HG02588 (cell line): ENCODE measurements at regions not wholly inside any gene's neighbourhood (a gene's known extent, or its start where the extent isn't known, plus 50 kb on each side); places are given as distances from the start of the nearest gene placed in this dataset.

ENCODE experiments used
- ATAC-seq: cut with Tn5 transposase; IDR thresholded peaks from one replicate; pipeline ENCODE4 v1.9.1; 2021; ENCODE audit warnings: mild to moderate bottlenecking, moderate library complexity; ENCODE audit not compliant: unreplicated experiment

DNA sequence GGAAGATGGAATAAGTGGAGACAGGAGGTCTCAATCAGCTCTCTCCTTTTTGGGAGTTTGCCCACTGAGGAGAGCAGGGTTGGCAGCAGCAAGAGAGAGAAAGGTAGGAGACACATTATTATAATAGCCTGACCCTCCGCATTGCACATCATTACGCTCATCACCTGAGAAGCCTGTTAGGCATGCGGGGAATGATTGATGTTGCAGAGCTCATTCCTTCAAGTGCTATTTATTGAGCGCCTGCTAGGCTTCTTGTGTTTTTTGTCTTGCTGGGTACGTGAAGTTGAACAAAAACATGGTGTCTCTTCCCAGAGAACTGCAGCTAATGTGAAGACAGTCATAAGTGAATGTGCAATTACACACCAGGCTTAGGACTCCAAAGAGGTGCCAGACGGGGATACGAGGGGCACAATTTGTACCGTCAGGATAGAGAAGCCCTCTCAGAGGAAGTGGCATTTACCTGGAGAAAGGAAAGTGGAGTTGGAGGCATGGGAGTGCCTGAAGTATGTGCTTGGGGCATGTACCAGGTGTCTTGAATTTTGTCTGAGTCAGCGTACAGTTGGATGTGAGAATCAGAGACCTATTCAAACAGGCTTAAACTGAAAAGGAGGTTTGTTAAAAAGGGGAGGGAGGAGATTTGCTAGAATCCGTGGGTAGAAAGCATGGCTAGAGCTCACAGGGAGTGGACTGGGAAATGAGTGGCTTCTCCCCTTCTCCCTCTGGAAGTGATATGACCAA, 90.2 kb upstream of the SOD3 start:
- no peak for ATAC-seq

DNA sequence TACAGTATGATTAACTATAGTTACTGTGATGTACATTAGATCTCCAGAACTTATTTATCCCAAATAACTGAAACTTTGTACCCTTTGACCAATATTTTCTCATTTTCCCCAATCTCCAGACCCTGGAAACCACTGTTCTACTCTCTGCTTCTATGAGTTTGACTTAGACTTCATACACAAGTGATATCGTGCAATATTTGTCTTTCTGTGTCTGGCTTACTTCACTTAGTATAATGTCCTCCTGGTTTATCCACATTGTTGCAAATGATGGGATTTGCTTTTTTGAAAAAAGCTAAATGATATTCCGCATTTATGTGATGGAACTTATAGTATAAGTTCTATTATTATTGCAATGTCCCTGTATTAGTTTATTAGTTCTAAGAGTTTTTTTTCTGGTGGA, 81.8 kb upstream of the SOD3 start:
- ATAC-seq = no peak

DNA sequence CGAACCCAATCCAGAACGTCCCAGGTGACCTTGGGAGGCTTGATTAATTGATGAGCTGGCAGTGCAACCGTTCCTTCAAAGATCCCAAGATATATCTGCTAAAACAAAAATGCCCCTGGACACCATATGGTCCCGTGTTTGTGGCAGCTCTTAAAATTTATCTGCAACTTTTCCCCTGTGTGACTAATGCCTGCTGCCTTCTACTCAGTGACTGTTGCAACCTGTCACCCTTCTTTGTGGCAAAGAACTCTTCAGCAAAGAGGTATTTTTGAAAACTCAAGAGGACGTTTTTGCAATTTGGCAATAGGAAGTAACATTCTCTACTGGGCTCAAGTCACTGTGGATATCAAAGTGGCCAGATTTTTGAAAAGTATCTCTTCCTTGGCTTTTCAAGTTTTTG, 75.8 kb upstream of the SOD3 start:
- no peak for ATAC-seq

DNA sequence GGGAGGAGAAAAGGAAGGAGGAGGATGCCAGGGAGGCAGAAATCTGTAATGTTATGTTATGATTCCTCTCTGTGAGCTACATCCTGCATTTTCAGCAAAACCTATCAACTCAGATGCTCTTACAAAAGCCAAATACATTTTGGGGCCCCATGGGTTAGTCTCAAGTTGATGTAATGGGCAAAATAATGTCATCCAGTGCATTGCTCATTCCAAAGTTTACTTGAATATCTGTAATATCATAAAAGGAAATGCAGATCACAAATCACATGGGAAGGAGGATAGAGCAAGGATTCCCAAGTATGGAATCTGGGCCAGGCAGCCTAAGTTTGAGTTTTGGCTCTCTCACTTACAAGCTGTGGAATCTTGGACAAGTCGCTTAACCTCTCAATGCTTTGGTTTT, 74.9 kb upstream of the SOD3 start:
- no peak for ATAC-seq

DNA sequence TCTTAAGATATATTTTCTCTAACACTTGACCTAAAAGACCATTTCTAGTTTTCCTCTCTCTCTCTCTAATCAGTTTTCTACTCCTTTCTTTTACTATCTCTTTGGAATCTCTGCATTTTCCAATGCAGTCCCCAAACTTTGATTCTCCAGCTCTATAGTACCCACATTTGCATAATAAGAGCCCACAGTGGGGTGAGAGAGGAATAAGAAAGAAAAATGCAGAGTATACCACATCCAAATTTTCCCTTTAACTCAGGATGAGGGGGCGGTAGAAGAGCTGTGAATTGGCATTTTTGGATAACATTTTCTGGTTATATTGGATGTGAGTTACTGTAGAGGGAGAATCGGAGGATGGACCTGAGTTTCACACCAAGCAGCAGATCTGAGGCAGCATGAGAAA, 74.4 kb upstream of the SOD3 start:
- ATAC-seq = no peak

DNA sequence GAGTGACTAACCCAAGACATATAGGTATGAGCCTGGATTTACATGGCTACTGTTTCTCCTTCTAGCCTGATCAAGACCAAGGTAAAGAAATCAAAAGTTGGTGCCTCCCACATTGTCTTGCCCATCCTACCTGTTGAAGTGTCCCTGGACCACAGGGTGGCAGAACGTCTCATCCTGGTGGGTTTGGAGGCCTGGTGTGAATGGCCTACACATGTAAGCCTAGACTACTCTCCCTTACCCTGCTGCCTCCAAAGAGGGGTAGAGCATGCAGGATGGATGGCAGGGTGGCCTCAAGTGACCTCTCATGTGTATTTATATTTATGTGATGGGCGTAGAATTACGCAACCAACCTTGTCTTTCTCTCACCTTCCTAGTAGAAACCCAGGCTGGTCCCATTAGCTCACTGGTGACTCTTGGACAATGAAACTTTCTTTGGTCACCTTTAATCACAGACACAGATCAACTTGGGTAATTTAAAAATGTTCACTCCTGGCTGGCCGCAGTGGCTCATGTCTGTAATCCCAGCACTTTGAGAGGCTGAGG, 73.3 kb upstream of the SOD3 start:
- no peak for ATAC-seq

DNA sequence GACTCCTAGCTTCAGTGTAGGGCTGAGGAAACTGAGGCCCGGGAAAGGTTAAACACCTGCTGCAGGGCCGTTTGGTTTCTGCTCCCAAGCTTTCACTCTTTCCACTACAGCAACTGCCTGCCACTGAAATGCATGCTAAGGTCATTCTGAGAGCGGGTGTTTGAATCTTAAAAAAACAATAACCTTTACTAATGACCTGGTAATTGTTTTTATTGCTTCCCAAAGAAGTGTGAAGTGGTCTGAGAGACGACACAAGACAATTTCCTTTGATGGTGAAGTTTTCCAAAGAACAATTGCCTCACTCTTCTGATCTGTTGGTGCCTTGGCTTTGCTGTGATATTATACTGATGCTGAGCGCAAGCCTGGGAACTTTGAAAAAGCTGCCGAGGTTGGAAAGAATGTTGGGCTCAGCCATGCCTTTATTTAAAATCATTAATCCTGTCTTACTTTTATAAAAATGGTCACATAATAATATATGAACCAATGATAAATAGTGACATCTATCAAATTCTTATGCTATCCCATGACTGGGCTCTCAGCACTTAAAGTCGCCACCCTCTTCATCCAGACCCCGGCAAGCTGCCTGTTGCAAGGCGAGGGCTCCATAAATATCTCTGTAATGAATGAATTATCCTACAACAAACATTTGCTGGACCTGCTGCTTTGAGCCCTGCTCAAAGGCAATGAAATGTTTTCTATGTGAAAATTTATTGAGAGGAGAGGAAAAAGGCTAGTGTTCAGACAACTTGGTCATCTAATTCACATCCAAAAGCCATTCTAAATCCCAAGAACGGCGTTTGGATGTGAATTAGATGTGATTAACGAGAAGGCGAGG, 67.8 kb upstream of the SOD3 start:
- no peak for ATAC-seq

DNA sequence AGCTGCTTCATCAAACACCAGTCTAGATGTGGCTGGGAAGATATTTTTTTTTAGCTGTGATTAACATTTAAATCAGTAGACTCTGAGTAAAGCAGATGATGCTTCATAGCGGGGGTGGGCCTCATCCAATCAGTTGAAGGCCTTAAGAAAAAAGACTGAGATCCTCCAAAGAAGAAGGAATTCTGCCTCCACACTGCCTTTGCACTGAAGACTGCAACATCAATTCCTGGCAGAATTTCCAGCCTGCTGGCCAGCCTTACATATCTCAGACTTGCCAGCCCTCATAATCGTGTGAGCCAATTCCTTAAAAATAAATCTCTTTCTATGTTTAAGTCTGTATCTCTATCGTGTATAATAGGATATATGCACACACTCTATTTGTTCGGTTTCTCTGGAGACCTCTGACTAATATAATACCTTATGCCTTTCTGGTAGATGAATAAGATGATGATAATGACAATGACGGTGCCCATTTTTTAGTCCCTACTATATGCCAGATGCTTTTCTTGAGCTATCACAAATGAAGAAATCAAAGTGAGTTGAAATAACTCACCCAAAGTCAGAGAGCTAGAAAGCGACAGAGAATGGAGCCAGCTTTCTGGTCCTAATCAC, 66.1 kb upstream of the SOD3 start:
- ATAC-seq = no peak

DNA sequence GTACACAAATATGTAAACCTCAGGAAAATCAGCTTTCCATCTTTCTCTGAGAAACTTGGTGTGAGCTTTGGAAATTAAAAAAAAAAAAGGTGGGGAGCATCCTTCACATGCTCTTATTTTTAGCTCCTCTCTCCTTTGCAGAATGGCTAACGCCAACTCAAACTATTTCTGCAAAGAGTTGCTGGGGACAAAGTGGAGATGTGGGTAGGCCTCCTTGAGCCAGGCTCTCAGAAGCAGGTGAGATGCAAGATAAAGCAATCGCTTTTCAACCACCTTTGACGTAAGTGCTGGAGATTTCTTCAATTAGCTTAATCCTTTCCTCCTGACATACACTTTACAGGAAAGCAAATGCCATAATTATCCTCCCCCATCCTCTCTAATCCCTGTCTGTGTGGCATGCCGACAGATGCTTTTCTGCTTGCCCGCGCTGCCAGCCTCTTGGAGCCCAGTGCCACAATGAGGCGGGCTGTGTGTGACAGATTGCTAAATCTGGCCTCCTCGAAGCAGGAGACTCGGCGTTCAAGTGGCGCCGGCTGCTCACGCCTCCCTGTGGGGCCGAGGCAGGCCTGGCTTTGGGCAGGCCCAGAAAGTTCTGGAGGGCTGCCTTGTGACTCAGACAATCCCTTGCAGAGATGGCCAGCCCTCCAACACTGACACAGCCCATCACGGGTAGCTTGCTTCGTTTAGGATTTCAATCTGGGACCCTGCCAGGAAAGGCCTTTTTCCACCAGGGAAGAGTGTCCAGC, 64.9 kb upstream of the SOD3 start:
- ATAC-seq = no peak

DNA sequence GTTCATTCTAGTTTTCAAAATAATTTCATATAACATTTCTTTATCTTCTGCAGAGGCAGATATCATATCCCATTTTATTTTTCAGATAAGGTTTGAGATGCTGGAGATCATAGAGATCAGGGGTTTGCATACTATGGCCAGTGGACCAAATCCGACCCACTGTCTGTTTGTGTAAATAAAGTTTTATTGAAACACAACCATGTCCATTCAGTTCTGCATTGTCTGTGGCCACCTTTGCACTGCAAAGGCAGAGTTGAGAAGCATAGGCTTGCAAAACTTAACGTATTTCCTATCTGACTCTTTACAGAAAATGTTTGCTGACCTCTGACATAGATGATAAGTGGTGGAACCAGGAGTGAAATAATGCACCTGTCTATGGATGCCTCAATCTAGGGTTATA, 63.9 kb upstream of the SOD3 start:
- ATAC-seq = no peak

DNA sequence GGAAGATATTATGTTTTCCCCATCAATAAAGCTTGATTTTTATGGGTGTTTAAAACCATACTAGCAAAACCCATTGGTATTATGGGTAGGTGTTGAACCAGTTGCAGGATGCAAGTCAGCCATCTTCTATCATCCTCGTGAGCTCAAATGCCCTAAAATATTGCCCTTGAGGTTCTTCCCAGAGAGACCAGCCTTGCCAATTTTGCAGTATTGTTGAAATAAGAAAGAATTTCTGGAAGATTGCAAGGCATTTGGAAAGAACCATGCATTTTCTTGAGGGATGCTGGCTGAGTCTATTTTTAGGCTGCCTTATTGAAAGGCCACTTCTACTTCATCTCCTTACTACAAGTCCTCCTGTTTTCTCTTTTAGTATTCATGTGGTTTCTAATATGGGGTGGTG, 60.9 kb upstream of the SOD3 start:
- no peak for ATAC-seq

DNA sequence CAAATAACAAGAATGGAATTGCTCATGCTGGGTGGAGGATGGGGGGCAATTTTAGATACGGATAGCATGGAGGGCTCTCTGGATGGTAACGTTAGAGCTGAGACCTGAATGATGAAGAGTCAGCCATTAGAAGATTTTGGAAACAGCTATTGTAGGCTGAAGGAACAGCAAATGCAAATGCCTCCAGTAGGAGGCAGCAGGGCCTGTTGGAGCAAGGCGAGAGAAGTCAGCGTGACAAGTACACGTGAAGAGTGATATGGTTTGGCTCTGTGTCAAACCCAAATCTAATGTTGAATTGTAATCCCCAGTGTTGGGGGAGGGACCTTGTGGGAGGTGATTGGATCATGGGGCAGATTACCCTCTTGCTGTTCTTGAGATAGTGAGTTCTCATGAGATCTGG, 59.3 kb upstream of the SOD3 start:
- ATAC-seq = no peak

DNA sequence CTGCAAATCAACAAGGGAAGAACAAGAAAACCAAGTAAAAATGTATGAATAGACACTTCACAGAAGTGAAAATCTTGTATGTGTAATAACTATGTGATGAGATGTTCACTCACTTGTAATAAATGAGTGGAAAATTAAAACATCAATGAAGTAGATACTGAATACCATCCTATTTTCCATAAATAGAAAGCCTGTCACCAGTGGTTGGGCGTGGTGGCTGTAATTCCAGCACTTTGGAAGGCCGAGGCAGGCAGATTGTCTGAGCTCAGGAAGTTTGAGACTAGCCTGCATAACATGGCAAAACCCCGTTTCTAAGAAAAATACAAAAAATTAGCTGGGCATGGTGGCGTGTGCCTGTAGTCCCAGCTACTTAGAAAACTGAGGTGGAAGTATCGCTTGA, 53.5 kb upstream of the SOD3 start:
- no peak for ATAC-seq

DNA sequence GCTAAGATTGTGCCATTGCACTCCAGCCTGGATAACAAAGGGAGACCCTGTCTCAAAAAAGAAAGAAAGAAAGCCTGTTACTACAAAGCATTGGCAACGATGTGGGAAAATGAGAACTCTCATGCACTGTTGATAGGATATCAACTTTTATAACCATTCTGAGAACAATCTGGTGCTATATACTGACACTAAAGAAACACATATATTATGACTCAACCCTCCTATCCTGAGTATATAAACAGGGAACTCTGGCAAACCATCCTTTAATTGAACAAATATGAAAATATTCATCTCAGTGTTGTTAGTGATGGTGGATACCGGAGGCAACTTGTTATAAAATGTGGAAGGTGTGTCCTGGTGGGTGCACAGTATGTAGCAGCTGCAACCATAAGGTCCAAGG, 53.0 kb upstream of the SOD3 start:
- ATAC-seq = no peak

DNA sequence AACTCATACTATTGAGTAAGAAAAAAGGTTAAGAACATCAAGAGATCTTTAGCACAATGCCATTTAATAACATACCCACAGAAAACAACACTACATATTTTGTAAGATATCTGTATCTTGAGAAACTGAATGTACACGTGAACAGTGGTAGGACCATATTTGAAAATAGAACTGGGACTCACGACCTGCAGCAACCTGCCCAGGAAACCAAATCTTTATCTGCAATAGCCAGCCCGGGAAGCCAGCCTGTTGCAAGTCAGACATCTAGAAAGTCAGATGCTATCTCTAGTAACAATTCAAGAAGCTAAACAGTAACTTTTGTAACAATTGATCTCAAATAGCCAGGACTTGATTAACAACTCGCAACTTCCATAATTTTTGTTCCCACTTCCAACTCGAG, 52.6 kb upstream of the SOD3 start:
- no peak for ATAC-seq

DNA sequence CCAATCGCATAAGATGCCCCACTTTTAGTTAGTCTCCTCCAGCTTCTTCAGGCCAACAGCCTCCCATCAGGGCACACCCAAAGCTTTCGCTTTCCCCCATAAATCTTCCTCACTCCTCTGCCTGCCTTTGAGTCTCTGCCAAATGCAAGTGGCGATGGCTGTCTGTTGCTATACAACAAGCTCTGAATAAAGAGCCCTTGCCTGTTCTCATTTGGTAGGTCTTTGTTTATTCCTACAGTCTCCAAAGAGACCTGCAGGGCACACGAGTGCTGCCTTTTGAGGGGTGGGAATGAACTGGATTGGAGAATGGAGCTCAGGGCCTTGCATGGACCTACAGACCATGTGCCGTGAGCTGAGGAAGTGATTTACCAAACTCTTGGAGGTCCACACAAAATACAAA, 52.2 kb upstream of the SOD3 start:
- no peak for ATAC-seq

DNA sequence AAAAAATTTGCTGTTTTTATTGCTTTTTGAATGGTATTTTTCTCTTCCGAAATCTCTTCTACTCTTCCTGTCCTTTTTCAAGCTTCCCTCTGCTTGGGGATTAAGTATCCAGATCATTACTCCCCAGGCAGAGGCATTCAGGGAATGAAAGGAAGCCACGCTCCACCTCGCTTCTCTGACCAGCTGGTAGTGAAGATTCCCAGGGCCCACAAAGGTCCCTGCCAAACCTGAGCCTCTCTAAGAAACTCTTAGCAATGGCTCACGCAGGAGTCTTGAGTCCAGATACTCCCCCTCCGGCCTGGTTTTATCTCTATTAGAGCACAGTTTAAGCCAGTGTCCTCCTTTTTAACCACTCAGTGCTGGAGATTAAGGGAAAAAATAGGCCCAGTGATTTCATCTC, 51.4 kb upstream of the SOD3 start:
- no peak for ATAC-seq

DNA sequence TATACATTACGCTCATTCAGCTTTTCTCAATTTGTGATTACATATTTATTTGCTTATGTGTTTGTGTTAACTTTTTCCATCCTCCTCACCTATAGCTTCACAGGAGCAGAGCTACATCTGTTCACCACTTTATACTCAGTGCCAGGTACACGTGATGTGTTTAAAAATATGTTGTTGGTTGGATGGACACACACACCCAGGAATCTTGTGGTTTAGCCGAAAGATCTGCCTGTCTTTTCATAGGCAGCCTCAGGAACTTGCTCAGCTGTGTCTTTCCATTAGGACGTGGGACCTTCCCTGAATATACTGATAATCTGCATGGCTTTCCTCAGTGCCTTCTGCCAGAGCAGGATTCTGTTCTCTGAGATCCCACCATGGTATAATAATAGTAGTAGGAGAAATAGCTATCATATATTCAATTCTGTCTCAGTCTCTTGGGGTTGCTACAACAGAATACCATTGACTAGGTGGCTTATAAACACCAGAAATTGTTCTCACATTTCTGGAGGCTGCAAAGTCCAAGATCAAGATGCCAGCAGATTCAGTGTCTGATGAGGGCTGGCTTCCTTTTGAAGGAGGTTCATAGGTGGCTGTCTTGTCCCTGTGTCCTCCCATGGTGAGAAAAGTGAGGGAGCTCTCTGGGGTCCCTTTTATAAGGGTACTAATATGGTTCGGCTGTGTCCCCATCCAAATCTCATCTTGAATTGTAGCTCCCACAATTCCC, 50.0 kb upstream of the SOD3 start:
- ATAC-seq = no peak
